ENCODE measurements at regions not wholly inside any gene's neighbourhood (a gene's known extent, or its start where the extent isn't known, plus 50 kb on each side); places are given as distances from the start of the nearest gene placed in this dataset.

DNA sequence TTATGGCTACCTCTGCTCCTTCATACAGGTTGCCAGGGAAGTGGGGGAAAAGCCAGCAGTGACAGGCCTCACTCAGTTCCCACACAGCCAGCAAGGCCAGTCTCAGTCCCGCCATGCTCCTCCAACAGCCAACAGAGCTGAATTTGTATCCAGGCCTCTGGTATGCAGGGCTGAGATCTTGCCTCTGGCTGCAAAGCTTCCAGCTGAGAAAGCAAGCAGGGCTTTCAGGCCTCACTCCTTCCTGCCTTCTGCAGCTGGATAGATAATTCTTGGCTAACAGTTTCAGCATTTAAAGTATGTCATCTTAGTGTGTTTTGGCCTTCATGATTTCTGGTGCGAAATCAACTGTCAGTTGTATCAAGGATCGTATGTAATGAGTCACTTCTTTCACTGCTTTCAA, 103.6 kb downstream of the GNL3L start (continued):
- TF ChIP-seq ARID5B (CRISPR knock-in tag; IDR thresholded peaks at IDR 0.05): no peak

GRCh38 chrX:54639018-54639345, 109.0 kb downstream of the GNL3L start:
- TF ChIP-seq NAIF1 (CRISPR knock-in tag; IDR thresholded peaks at IDR 0.05; ENCODE audit: borderline replicate concordance) (no peak), EP300 (IDR thresholded peaks at IDR 0.05; ENCODE audit: low read depth in 2 of 2, low read length in 2 of 2) (no peak), EP300 (CRISPR knock-in tag; IDR thresholded peaks at IDR 0.05; ENCODE audit: borderline replicate concordance) (no peak), ZNF652 (CRISPR knock-in tag; IDR thresholded peaks at IDR 0.05; ENCODE audit: borderline replicate concordance, low read depth) (no peak), YY1 (IDR thresholded peaks at IDR 0.05; ENCODE audit: insufficient read depth, insufficient replicate concordance, low read depth, low read length) (no peak)
- TF ChIP-seq, protein P1, sequence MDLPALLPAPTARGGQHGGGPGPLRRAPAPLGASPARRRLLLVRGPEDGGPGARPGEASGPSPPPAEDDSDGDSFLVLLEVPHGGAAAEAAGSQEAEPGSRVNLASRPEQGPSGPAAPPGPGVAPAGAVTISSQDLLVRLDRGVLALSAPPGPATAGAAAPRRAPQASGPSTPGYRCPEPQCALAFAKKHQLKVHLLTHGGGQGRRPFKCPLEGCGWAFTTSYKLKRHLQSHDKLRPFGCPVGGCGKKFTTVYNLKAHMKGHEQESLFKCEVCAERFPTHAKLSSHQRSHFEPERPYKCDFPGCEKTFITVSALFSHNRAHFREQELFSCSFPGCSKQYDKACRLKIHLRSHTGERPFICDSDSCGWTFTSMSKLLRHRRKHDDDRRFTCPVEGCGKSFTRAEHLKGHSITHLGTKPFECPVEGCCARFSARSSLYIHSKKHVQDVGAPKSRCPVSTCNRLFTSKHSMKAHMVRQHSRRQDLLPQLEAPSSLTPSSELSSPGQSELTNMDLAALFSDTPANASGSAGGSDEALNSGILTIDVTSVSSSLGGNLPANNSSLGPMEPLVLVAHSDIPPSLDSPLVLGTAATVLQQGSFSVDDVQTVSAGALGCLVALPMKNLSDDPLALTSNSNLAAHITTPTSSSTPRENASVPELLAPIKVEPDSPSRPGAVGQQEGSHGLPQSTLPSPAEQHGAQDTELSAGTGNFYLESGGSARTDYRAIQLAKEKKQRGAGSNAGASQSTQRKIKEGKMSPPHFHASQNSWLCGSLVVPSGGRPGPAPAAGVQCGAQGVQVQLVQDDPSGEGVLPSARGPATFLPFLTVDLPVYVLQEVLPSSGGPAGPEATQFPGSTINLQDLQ (CRISPR knock-in tag; IDR thresholded peaks at IDR 0.05): no peak
- Histone ChIP-seq H3K27ac (ENCODE audit: extremely low read length, insufficient read depth, low read length) (peak overlapping the region; percentile 91), H3K9ac (ENCODE audit: insufficient read depth, low read depth, low read length) (peak overlapping the region; percentile 73), H3K79me2 (ENCODE audit: insufficient read depth, low read length) (no peaks in the 10 kb centered on the region), H3K27me3 (ENCODE audit: control insufficient read depth in 1 of 2, insufficient read depth in 2 of 2, low read length in 2 of 2) (no peaks in the 10 kb centered on the region), H3K4me3 (replicated peaks in 1 of 3; ENCODE audit: insufficient read depth in 1 of 3, low read depth in 2 of 3, low read length in 3 of 3) (peak overlapping the region in 2 of 3 experiments; percentile 60 to 70; a peak in 3 of 6 replicates), H3K4me2 (ENCODE audit: low read depth, low read length) (peak overlapping the region; percentile 72), H3K4me1 (ENCODE audit: insufficient read depth, low read length) (peaks cover 16% of the 10 kb centered on the region; the same call in 1 of the 2 replicates), H4K20me1 (ENCODE audit: insufficient read depth, low read length) (no peaks in the 10 kb centered on the region), H2AFZ (ENCODE audit: low read length) (peak overlapping the region; percentile 15), H3K36me3 (replicated peaks in 1 of 2; ENCODE audit: control insufficient read depth in 1 of 2, insufficient read depth in 2 of 2, low read length in 2 of 2) (no peaks in the 10 kb centered on the region), H3K9me3 (ENCODE audit: low read length) (no peaks in the 10 kb centered on the region)
- intact Hi-C loops (cut with micrococcal nuclease; ENCODE audit: unreplicated experiment) (no loop called here), in situ Hi-C loops (cut with HindIII; ENCODE audit: extremely low pct_ligation_motif_present, low pct_unique_long_range_greater_than_20kb) (no loop called here)
- FAIRE-seq (no peak), DNase-seq (ENCODE audit: low spot score) (no peak), ATAC-seq (no peak)
- CTCF ChIA-PET (ENCODE audit: low intra/inter-chr PET ratio, low total read pairs): no interaction called here
- 48% methylated on average over 3 of the region's 3 CpGs for WGBS (ENCODE audit: low lambda C conversion rate)
- POLR2A ChIA-PET: interaction anchor here (0.9 to 1.9 kb wide), 8 partner anchors 95 to 456 kb away, joined by 3 to 16 read pairs (median 6); partner anchors contain the start of genes APEX2, FAM120C, GNL3L and TSR2
- BruUV-seq (replicated peaks): TSS peak; percentile 98
